ENCODE measurements at regions not wholly inside any gene's neighbourhood (a gene's known extent, or its start where the extent isn't known, plus 50 kb on each side); places are given as distances from the start of the nearest gene placed in this dataset.

DNA sequence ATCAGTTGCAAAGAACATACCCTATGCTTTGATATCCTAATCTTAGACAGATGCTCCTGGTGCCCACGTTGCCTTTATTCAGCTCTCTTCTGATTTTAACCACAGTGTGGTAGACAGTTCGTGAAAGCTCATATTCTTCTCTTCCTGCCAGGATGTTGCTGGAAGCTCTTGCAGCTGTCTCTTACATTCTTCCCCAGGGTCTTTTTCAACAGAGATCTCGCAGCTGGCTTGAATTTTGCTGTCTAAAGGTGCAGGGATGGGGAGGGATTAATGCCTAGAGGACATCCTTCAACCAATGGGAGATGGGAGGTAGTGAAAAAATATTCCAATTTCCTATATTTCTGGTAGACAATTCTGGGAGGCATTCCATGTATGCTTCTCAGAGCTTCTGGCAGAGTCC, 150.0 kb upstream of the APP start:
- TF ChIP-seq ZBTB33 (IDR thresholded peaks at IDR 0.05; ENCODE audit: extremely low read depth, insufficient replicate concordance, low read length) (no peak), POLR2A (IDR thresholded peaks at IDR 0.05; ENCODE audit: borderline replicate concordance, extremely low read depth, insufficient read depth, insufficient read length) (no peak), POLR2AphosphoS5 (IDR thresholded peaks at IDR 0.05; ENCODE audit: low read depth, low read length) (no peak), MAX (IDR thresholded peaks at IDR 0.05) (no peak), SP1 (IDR thresholded peaks at IDR 0.05; ENCODE audit: low read depth) (no peak), YY1 (IDR thresholded peaks at IDR 0.05; ENCODE audit: extremely low read depth, insufficient replicate concordance, low read depth, low read length) (no peak)
- TF ChIP-seq, protein P1, sequence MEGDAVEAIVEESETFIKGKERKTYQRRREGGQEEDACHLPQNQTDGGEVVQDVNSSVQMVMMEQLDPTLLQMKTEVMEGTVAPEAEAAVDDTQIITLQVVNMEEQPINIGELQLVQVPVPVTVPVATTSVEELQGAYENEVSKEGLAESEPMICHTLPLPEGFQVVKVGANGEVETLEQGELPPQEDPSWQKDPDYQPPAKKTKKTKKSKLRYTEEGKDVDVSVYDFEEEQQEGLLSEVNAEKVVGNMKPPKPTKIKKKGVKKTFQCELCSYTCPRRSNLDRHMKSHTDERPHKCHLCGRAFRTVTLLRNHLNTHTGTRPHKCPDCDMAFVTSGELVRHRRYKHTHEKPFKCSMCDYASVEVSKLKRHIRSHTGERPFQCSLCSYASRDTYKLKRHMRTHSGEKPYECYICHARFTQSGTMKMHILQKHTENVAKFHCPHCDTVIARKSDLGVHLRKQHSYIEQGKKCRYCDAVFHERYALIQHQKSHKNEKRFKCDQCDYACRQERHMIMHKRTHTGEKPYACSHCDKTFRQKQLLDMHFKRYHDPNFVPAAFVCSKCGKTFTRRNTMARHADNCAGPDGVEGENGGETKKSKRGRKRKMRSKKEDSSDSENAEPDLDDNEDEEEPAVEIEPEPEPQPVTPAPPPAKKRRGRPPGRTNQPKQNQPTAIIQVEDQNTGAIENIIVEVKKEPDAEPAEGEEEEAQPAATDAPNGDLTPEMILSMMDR (IDR thresholded peaks at IDR 0.05 in 2 of 3, conservative IDR thresholded peaks at IDR 0.05 in 1 of 3; ENCODE audit: borderline replicate concordance in 1 of 3, insufficient read depth in 1 of 3, low read depth in 2 of 3, low read length in 2 of 3), result no peak

Data from HCT116 (cell line).